Activated CD4-positive, alpha-beta T cell treated with anti-CD3 and anti-CD28 coated beads for 24 hours (primary cell): ENCODE measurements at regions not wholly inside any gene's neighbourhood (a gene's known extent, or its start where the extent isn't known, plus 50 kb on each side); places are given as distances from the start of the nearest gene placed in this dataset.

Experiments
- DNase-seq, 2 donors: peaks; one replicate each; pipeline ENCODE4 v3.0.0-alpha.2; 2020; ENCODE audit warnings: low read depth in 2 of 2

GRCh38 chr14:82354126-82354525 is 820.5 kb upstream of the SEL1L start:
- DNase-seq = no peak

DNA sequence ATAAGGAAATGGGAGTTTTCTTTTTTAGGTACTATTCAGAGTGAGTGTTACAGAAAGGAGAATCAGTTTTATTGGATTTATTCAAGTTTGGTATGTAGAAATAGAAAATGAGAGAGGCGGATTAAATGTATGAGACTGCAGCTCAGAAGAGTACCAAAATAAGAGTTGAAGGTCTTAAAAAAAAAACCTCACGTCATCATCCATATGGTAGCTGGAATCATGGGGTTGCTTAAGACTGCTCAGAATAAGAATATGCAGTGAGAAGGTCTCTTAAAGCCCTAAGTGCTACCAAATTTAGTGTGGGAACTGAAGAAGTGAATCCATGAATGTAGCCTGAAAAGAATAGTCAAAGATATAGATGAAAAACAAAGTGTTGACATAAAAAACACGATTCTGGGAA is 825.5 kb upstream of the SEL1L start:
- no peak for DNase-seq

DNA sequence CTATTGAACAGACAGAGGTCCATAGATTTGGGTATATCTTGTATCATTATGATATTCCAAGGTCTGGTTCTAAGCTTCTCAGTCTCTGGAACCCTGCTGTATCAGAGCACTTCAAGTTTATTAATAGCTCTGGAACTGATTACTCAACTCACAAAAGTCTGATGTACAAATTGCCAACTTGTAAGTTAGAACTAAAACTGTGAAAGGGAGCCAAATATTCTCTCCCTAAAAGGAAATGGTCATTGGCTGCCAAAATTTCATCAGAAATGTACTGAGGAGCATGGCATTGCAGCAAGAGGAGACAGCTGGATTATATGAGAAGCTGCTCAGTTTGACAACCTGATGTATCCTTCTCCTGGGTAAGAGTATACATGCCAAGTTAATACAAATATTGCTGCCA is 828.8 kb upstream of the SEL1L start:
- no peak for DNase-seq

- no peak for DNase-seq
These were observed 831.8 kb upstream of the SEL1L start for GRCh38 chr14:82365471-82365870.

DNA sequence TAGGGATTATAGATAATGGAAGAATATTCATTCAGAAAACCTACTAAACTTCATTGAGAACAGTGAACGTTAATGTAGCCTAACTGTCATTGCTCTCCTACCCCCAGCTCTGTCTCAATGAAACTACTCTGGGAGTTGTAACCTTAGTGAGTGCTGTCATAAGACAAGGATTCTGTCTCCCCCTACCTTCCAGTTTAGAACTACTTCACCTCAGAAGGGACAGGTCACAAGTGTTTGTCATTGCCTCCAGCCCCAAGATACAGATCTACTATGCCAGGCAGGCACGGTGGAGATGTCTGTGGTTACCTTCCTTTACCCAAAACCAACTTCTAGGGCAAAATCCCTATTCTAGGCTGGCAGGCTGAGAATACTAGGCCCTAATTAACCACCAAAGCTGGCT is 833.1 kb upstream of the SEL1L start:
- DNase-seq = no peak

- DNase-seq = no peak
These were observed 845.6 kb upstream of the SEL1L start for GRCh38 chr14:82379291-82379690.

DNA sequence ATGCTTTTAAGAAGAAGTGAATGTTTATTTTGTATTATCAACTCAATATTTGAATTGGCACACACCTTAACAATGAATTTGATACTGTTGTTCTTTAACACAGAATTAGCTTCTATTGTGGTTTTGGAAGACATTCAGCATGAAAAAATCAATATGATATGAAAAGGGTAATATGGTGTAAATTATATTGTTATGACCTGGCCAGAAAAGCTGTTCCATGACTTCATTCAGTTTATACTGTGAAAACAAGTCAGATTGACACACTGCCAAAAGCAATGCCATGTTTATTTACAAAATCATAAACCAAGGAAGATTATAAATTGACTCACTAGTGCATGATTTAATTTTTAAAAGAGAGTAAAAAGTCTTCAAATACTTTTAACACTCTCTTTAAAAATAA is 851.4 kb upstream of the SEL1L start:
- no peak for DNase-seq

DNA sequence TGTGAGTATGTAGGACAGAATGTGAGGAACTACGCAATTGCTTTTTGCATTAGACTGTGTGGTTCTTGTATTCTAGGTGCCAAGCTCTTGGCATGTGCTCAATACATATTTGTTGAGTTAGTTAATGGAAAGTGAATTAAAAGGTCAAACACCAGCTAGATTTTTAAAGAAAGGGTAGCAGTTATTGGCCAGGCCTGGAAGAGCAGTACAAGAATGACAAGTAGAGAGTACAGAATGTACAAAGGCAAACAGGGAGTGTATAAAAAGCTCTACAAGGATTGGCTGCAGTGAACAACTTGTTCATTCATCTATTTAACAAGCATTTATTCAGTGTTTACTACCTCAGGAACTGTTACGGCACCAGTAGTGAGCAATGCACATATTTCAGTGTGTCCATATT is 854.0 kb upstream of the SEL1L start:
- DNase-seq = no peak

DNA sequence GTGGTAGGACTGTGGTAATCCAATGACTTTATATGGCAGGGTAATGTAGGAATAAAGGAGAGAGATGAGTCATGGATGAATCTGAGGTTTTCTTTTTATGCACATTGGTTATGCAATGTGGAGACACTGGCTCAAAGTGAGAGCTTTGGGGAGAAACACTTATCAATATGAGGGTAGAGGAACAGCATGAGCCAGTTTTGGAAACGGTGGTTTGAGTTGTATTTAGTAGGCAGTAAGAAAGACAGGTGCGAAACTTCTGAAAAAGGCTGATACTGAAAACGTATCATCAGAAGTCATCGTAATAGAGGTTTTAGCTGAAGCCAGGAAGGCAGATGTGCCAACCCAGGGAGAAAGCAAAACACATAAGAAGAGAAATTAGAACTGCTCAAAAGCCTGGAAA is 854.8 kb upstream of the SEL1L start:
- DNase-seq = no peak

- no peak for DNase-seq
These were observed 856.9 kb upstream of the SEL1L start for GRCh38 chr14:82390586-82390985.

DNA sequence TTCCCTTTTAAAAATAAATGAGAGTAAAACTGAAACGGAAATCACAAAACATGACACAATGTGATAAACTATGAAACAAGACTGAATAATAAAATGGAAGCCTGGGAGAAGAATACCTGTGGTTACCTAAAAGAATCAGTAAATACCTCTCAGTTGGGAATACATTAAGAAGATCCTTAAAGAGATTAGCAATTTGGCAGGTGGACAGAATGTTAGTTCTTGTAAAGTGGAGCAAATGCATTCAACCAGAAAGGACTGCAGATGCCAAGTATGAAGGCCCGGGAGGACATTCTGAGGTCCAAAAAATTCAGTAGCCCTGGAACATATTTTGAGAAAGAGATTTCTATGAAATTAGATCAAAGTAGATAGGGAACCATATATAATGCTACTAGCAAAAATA is 861.3 kb upstream of the SEL1L start:
- DNase-seq = no peak

DNA sequence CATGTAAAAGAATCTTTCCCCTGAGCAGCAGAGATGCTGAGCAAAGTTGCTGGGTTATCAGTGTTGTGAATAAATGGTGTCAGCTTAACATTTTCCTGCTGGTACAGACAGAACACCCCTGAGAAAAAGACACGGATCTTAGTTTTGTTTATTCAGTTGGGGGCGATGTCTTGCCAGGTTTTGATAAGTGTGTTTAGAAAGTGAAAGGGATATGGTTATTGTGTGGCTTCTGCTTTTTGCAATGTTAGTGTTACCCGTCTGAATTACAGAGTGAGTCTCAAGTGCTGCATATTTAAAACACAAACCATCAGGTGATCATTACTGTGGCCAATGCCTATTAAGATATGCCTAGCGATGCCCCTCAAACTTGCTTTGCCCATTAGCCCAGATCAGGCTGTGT is 864.6 kb upstream of the SEL1L start:
- no peak for DNase-seq

DNA sequence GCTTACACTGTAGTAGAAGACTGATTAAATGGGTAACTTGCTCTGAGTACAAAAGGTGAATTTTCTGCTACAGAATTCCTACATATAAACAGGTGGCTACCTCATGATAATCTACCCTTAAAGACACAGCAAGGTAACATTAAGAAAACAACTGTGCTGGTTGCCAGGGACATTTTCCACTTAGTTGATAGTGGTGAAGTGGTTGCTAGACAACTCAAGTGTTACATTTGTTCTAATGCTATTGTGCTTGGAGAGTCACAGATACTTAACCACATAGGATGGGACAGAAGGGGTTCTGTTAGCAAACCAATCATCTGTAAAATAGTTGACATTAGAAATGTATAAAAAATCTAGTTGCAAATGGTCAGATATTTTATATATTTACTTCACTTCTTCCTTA is 870.3 kb upstream of the SEL1L start:
- no peak for DNase-seq

DNA sequence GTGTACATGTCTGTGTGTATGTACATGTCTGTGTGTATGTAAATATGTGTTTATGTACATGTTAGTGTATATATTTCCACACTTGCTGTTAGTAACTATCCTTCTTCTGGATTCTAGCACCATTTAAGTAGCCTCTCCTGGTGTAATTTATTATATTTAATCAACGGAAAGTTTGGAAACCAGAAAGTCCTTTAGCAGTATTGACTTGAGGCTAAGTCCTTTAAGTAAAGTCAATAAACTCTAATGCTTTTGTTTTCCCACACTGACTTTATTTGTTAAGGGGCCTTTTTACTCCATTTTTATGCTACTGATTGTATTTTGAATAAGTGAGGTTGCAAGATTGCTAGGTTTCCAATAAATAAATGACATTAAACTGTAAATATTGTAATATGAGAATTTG is 876.4 kb upstream of the SEL1L start:
- DNase-seq = no peak

GRCh38 chr14:82411298-82411697 is 877.6 kb upstream of the SEL1L start:
- no peak for DNase-seq

DNA sequence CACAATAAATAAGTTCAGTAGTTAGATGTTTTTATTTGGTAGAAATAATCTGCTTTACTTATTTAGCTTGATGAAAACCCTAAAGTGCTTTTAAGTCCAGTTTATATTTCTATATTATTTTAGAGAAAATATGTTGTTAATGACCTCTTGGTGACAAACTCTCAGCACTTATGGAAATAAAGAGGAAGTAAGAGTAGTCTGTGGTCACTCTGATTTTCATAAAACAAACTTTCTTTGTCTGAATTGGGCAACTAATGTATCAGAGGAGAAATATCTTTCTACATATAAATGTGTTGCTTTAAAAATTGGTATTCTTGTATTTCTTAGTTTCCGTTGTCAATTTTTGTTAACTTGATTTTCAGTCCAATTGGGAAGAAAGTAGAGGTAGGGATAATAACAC is 878.9 kb upstream of the SEL1L start:
- no peak for DNase-seq

DNA sequence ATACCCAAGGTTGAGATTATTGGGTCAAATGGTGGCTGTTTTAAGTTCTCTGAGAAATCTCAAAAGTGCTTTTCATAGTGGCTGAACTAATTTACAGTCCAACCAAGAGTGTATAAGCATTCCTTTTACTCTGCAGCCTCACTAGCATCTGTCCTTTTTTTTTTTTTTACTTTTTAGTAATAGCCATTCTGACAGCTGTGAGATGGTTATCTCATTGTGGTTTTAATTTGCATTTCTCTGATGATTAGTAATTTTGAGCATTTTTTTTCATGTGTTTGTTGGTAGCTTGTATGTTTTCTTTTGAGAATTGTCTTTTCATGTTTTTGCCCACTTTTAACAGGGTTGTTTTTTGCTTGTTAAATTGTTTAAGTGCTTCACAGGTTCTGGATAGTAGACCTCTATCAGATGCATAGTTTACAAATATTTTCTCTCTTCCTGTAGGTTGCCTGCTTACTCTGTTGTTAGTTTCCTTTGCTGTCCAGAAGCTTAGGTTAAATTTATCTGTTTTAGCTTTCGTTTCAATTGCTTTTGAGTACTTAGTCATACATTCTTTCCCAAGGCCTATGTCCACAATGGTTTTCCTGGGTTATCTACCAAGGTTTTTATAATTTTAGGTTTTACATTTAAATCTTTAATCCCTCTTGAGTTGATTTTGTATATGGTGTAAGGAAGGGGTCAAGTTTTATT is 881.3 kb upstream of the SEL1L start:
- DNase-seq = no peak

- no peak for DNase-seq
These were observed 886.3 kb upstream of the SEL1L start for GRCh38 chr14:82419933-82420332.

DNA sequence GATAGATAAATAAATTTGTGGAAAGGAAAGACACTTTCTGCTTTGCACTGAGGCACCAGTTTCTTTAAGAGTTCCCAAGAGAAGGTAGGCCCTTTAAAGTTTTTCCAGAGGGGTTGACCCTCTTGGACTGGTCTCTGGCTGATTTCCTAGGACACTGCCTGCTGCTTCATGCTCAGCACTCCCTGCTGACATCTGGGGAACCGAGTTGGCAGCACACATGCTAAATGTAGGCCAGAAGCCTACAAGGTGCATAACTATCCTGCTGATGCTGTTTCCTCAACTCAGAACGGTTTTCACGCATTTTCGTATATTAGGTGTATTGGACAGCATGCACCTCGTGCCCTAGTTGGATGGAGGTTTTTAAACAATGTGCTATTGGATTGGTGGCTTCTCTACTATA is 887.2 kb upstream of the SEL1L start:
- no peak for DNase-seq

GRCh38 chr14:82421286-82421685 is 887.6 kb upstream of the SEL1L start:
- DNase-seq = no peak

- no peak for DNase-seq
These were observed 888.6 kb upstream of the SEL1L start for GRCh38 chr14:82422230-82422629.

DNA sequence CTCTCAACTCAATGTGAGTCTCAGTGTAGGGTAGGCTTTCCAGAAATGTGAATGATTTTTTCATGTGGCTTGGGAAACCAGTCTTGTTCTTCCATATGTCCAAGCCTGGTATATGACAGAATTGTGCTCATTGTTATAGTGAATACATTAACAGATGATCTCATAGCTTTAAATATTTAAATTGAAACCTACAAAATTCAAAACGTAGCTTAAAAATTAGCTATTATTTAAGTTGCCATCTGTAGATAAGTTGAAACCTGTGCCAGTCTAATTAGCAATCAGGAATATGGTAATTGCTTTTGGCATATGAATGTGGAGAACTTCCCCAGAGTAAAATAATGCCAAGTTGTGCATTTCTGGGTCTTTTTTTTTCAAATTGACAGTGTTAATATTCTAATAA is 891.6 kb upstream of the SEL1L start:
- no peak for DNase-seq

DNA sequence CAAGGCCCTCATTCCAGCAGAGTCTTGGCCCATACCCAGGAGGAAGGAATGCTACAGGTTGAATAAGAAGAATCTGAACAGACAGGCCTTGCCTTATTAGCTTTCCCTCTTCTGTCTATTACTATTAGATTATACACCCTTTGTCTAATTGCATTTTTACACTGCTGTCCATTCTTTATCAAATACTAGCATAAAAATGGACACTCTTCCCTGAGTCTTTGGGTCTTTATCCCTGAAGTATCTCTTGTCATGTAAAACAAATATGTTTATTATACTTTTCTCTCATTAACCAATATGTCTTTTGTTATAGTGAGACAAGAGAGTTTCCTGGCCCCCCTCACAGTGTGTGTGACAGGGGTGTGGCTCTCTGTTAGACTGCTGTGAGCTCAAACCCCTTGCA is 897.4 kb upstream of the SEL1L start:
- DNase-seq = no peak

DNA sequence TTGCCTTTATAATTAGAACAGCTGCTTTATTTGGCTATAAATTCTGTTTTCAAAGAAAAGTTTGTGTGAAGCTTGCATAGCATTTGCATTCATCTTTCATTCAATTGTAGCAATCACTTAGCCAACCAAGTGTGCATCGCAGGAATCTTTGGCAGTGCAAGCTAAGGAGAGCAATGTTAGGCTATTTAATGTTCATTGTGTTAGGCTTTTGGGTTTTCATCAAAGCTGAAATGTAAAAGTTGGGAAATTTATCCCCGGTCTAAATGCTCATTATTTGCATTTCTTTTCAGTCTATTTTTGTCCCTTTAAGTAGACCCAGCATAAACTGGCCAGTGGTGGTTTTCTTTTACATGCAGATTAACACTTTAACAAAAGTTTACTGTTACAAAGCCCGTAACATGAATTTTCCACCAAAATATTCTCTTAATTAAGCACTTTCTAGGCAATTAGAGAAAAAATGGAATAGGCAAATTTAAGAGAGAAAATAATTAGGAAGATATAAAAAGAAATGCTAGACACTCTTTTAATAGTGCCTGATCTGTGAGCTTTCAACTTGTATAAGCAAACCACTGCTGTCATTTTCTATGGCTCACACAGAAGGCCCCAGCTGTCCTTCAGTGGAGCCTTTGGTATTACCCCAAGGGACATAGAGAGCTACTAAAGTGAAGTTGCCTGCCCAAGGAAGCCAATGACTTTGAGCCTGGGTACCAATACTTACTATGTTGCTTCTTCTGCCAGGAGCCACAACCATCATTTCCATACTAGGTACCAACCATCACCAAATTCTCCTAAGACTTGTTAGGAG is 898.9 kb upstream of the SEL1L start:
- DNase-seq = no peak
